Stimulated activated CD4-positive, alpha-beta T cell treated with anti-CD3 and anti-CD28 coated beads, Interleukin-4, amount 100 ng/mL, for 48 hours (primary cell): ENCODE measurements at regions not wholly inside any gene's neighbourhood (a gene's known extent, or its start where the extent isn't known, plus 50 kb on each side); places are given as distances from the start of the nearest gene placed in this dataset.
"Not testable (repeated sequence)": the region's sequence is repeated elsewhere in the genome, so short reads cannot be mapped to it uniquely, and the experiment has no call there.

Source experiments
- DNase-seq, 2 donors: peaks; one replicate each; pipeline ENCODE4 v3.0.0-alpha.2; 2020; ENCODE audit warnings: low read depth in 2 of 2

GRCh38 chr21:27776925-27777553 lies 810.2 kb upstream of the ADAMTS5 start:
- no peak for DNase-seq

DNA sequence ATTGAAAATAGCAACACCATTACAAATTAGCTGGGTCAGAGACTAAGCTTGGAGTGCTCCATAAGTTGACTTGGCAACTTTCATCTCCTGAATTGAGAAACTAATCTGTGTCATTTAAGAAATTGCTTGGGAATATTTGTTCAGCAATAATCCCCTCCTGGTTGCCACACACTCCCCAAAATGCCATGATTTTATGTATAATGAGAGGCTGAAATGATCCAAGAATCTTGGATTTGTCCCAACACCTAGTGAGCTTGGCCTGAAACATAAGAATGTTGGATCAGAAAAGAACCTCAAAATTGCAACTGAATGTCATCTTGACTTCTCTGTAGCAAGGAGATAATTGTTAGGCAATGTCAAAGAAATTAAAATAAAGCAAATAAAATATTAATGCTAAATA lies 805.9 kb upstream of the ADAMTS5 start:
- no peak for DNase-seq

- DNase-seq = no peak
These were observed 805.1 kb upstream of the ADAMTS5 start for GRCh38 chr21:27771938-27772483.

DNA sequence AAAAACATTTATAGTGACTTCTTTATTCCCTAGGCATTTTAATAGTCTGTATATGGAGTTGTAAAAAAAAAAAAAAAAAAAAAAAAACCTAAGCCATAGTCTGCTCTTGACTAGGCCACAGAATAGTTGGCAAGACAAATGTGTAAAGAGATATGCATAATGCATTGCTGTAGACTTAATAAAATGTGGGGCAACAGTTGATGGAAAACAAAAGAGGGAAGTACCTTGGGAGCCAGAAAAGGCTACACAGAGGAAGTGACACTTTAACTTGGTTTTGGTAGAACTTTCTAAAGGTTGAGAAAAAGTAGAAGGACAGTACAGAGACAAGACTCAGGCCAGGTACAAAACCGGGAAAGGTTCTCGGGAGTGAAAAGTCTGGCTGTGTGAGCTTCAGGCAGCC lies 802.9 kb upstream of the ADAMTS5 start:
- no peak for DNase-seq

GRCh38 chr21:27768046-27768637 lies 801.3 kb upstream of the ADAMTS5 start:
- DNase-seq = not testable (repeated sequence)

DNA sequence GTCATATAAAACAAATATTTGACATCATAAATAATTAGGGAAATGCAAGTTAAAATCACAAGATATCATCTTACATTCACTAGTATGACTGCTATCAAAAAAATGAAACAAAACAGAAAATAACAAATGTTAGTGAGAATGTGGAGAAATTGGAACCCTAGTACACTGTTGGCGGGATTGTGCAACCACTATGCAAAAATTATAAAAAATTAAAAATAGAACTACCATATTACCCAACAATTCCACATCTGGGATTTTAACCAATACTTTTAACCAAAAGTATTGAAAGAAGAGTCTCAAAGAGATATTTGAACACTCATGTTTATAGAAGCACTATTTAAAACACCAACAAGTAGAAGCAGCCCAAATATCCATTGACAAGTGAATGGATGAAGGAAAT lies 797.2 kb upstream of the ADAMTS5 start:
- DNase-seq = no peak

DNA sequence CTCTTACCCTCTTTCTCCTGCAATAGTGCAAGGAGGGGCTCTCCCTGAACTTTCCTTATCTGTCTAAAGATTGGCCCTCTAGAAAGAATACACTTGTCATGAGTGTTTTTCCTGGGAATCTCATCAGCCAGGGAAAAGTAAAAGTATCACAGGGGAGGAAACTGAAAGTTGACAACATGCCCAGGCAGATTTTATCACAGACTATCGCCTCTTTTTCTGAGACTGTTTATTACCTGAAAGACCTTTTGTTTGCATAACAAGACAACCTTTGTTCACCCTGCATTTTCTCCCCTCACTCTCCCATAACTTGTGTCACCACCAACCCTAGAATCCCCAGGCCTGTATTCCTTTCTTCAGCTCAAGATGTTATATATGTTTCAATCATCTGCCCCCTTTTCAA lies 794.7 kb upstream of the ADAMTS5 start:
- no peak for DNase-seq

DNA sequence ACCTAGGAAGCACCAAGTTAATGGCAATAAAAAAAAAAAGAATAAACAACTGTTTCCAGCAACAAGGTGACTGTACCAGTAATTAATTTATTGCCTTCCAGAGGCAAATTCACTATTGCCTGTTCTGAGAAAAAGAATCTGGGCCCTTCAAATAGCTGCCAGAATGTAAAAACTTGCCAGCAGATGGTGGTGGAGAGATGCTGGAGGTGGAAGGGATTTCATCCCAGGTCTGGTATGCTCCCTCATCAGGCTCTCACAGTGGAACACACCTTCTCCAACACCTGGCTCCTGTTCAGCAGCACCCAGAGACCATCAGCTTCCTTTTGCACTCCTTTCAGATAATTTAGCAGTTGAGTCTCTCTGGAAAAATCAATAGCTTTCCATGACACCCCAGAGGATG lies 792.9 kb upstream of the ADAMTS5 start:
- DNase-seq = no peak

DNA sequence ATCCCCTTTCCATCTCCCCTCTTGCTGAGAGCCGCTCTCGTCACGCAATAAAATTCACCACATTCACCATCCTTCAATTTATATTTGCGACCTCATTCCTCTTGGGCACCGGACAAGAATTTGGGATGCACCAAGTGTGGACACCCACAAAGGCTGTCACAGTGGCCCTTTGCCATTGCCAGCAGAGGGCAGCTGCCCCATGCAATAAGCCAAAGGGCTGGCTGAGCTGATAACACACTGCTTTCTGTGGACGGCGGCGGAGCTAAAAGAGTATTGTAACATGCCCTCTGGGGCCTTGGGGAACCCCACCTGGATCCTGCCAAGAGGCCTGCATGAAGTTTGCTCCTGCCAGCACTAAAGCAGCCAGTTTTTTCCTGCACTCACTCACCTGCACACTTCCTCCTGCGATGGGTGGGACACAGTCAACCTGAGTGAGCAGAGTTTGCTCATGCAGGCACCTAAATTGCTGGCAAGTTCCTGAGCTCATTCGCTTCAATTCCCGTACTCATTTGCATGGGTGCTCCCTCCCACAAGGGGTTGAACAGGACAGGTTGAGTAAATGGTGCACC lies 792.3 kb upstream of the ADAMTS5 start:
- no peak for DNase-seq

- no peak for DNase-seq
These were observed 789.3 kb upstream of the ADAMTS5 start for GRCh38 chr21:27756191-27756590.

DNA sequence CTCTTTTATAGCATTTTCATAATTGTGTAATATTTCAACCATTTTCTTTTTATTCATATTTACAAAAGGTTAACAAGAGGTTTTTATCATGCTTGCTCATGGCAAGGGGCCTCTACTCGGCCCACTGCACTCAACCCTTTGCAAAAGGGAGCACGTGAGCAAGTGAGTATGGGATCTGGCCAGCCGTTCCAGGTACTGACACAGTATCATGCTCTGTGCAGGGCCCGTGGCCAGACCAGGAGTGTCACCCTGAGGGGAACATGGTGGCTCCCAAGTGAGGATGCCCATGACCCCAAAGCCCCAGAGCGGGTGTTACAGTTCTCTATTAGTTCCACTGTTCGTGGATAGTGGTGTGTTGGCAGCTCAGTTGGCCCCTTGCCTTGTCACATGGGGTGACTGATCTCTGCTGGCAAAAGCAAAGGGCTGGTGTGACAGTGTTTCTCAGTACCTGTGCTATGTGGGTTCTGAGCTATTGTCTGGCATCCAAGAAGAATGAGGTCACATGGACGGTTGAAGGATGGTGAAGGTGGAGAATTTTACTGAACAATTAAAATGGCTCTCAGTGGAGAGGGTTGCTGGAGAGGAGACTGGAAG lies 777.2 kb upstream of the ADAMTS5 start:
- no peak for DNase-seq

DNA sequence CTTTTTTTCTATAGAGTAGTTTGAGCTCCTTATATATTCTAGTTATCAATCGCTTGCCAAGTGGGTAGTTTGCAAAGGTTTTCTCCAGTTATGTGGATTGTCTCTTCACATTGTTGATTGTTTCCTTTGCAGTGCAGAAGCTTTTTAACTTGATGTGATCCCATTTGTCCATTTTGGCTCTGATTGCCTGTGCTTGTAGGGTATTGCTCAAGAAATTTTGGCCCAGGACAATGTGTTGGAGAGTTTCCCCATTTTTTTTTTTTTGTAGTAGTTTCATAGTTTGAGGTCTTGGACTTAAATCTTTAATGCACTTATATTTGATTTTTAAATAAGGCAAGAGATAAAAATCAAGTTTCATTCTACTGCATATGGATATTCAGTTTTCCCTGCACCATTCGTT lies 774.8 kb upstream of the ADAMTS5 start:
- DNase-seq = no peak

DNA sequence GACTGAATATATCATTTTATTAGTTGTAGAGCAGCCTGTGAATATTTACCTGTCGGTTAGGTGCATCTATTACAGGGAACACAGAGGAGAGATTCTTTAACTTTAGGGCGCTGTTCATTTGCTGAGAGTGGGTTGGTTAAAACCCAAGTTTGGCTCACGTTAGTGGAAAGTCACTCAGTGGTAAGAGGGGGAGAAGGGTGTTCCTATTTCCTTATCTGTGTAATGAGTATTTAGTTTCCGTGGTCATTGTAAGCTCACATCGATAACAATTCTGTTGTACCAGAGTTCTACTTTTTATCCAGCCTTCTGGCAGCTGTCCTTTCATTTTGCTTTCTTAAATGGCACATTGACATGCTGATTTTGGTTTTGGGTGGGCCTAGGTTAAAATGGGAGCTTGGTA lies 773.2 kb upstream of the ADAMTS5 start:
- no peak for DNase-seq

DNA sequence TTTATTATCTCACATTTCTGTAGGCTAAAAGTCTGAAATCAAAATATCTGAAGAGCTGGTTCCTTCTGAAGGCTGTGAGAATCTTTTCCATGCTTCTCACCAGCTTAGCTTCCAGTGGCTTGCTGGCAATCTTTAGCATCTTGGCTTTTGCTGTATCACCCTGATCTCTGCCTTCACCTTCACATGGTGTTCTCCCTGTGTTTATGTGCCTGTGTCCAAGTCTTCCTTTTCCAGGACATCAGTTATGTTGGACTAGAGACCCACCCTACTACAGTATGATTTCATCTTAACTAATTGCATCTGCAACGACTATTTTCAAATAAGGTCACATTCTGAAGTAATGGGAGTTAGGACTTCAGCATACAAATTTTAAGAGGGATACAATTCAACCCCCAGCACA lies 772.3 kb upstream of the ADAMTS5 start:
- no peak for DNase-seq

GRCh38 chr21:27735699-27736098 lies 768.8 kb upstream of the ADAMTS5 start:
- no peak for DNase-seq

DNA sequence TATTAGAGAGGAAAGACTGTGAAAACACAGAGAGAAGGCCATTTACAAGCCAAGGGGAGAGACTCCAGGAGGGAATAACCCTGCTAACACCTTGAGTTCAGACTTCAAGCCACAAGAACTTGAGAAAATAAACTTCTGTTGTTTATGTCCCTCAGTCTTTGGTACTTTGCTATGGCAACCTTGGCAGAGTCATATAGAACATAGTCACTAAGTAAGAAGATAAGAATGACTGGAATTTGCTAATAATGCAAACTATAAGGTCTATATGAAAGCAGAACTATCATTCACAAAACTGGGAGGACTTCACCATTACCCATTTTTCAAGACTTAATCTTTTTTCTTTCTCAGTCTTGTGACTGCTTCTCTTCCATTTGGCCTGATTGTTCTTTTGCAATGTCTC lies 767.3 kb upstream of the ADAMTS5 start:
- DNase-seq = no peak

GRCh38 chr21:27725916-27726315 lies 759.0 kb upstream of the ADAMTS5 start:
- no peak for DNase-seq

GRCh38 chr21:27722095-27722494 lies 755.2 kb upstream of the ADAMTS5 start:
- DNase-seq = no peak

GRCh38 chr21:27721675-27722074 lies 754.8 kb upstream of the ADAMTS5 start:
- DNase-seq = no peak

- no peak for DNase-seq
These were observed 752.3 kb upstream of the ADAMTS5 start for GRCh38 chr21:27719226-27719625.

- no peak for DNase-seq
These were observed 748.2 kb upstream of the ADAMTS5 start for GRCh38 chr21:27715131-27715530.

DNA sequence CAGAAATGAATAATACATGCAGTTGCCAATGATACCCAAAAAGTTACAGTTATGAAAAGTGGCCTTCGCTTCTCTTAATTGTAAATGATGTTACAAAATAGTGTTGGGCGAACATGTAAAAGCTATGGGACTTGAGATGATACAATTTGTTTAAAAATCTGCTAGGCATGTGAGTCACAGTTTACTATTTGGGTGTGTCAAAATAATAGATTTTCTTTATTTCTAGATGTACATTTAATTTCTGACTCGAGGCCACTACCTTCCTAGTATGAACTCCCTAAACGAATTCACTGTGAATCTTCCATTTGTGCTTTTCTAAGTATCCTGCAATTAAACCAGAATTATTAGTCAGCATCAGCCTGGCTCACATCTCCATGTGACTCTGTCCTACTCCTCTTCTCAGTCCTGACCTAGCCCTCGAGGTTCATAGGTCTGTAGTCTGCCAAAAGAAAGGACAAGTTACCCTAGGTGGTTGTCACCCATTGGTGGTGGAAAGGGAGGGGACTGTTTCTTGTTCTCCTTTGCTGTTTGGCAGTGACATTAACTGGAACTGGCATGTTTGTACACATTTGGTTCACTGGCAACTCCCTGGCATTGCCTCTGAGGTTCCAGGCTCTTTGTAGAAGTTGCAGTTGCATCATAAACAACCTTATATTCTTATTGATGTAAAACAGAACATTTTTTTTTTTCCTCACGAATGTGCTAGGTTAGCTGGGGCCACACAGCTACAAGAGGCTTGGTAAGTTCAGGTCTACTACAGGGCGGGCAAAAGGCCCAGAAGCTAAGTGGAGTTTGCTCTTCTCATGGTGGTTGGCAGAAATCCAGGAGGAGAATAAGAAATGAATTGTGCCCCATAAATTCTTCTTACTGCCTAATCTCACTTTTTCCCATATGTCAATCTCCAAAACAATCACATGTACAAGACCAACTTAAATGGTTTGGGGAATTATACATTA lies 746.5 kb upstream of the ADAMTS5 start:
- DNase-seq = no peak
